SK-N-SH treated with all-trans-retinoic acid at 6 μM for 48 hours (cell line): ENCODE measurements at regions not wholly inside any gene's neighbourhood (a gene's known extent, or its start where the extent isn't known, plus 50 kb on each side); places are given as distances from the start of the nearest gene placed in this dataset.

ENCODE experiments used
- BACH2 ChIP-seq: fragments of 250-450 bp; sonication (Bioruptor Pico); IDR thresholded peaks from 2 replicates; pipeline ENCODE4 v1.9.0; 2021; ENCODE audit warnings: mild to moderate bottlenecking, borderline replicate concordance
- ESRRG ChIP-seq: fragments of 250-450 bp; sonication (Bioruptor Pico); IDR thresholded peaks from 2 replicates; pipeline ENCODE4 v1.6.1; 2021; ENCODE audit warnings: mild to moderate bottlenecking
- GLIS3 ChIP-seq: fragments of 250-450 bp; sonication (Bioruptor Pico); IDR thresholded peaks from 2 replicates; pipeline ENCODE4 v1.5.0; 2020; ENCODE audit warnings: mild to moderate bottlenecking, moderate library complexity
- OSR1 ChIP-seq: fragments of 250-450 bp; sonication (Bioruptor Pico); IDR thresholded peaks from 2 replicates; pipeline ENCODE4 v1.8.0; 2022; ENCODE audit warnings: moderate library complexity, mild to moderate bottlenecking, inconsistent platforms
- PATZ1 ChIP-seq: fragments of 250-450 bp; sonication (Bioruptor Pico); IDR thresholded peaks from 2 replicates; pipeline ENCODE4 v1.8.0; 2020; ENCODE audit warnings: mild to moderate bottlenecking, moderate library complexity, borderline replicate concordance
- POU6F1 ChIP-seq: fragments of 250-450 bp; sonication (Bioruptor Pico); IDR thresholded peaks from 2 replicates; pipeline ENCODE4 v1.8.0; 2021; ENCODE audit warnings: low read depth, mild to moderate bottlenecking, moderate library complexity, borderline replicate concordance
- PPARA ChIP-seq: fragments of 250-450 bp; sonication (Bioruptor Pico); IDR thresholded peaks from 2 replicates; pipeline ENCODE4 v1.5.0; 2020; ENCODE audit warnings: mild to moderate bottlenecking, borderline replicate concordance
- TCF4 ChIP-seq: fragments of 250-450 bp; sonication (Bioruptor Pico); IDR thresholded peaks from 2 replicates; pipeline ENCODE4 v1.8.0; 2021; ENCODE audit warnings: mild to moderate bottlenecking, moderate library complexity, borderline replicate concordance
- TOX ChIP-seq: fragments of 250-450 bp; sonication (Bioruptor Pico); IDR thresholded peaks from 2 replicates; pipeline ENCODE4 v1.8.0; 2021; ENCODE audit warnings: mild to moderate bottlenecking, moderate library complexity, borderline replicate concordance
- ZFP3 ChIP-seq: fragments of 250-450 bp; sonication (Bioruptor Pico); IDR thresholded peaks from 2 replicates; pipeline ENCODE4 v1.5.0; 2020; ENCODE audit warnings: mild to moderate bottlenecking, moderate library complexity
- ZFP30 ChIP-seq: fragments of 450-650 bp; formaldehyde crosslinking; IDR thresholded peaks from 2 replicates; pipeline ENCODE4 v1.5.0; 2022; ENCODE audit warnings: mild to moderate bottlenecking, moderate library complexity
- ZNF8 ChIP-seq: fragments of 450-650 bp; formaldehyde crosslinking; IDR thresholded peaks from 2 replicates; pipeline ENCODE4 v1.5.0; 2020; ENCODE audit warnings: mild to moderate bottlenecking, moderate library complexity

GRCh38 chr1:80894921-80895320, 905.8 kb upstream of the ADGRL2 start:
- TF ChIP-seq PPARA (no peak), TOX (CRISPR knock-in tag) (no peak), OSR1 (CRISPR knock-in tag) (no peak), ZFP3 (CRISPR knock-in tag) (no peak), BACH2 (no peak), GLIS3 (no peak), ESRRG (no peak), TCF4 (CRISPR knock-in tag) (no peak), POU6F1 (CRISPR knock-in tag) (no peak), ZNF8 (CRISPR knock-in tag) (no peak), ZFP30 (no peak), PATZ1 (CRISPR knock-in tag) (no peak)
